Ascending aorta (tissue), 2 donors: ENCODE measurements at regions not wholly inside any gene's neighbourhood (a gene's known extent, or its start where the extent isn't known, plus 50 kb on each side); places are given as distances from the start of the nearest gene placed in this dataset.

ENCODE experiments used
- DNase-seq, 2 donors: peaks; one replicate each; pipeline ENCODE4 v3.0.0-alpha.2; 2019; ENCODE audit warnings: low spot score in 2 of 2
- H3K27ac ChIP-seq, 2 donors: fragments of 200-600 bp; sonication (generic); one replicate each; pipeline ENCODE4 v1.5.1; 2016 to 2017; ENCODE audit warnings: mild to moderate bottlenecking in 1 of 2
- H3K27me3 ChIP-seq: fragments of 200-600 bp; sonication (generic); one replicate; pipeline ENCODE4 v1.5.1; 2017
- H3K36me3 ChIP-seq, 2 donors: fragments of 200-600 bp; sonication (generic); one replicate each; pipeline ENCODE4 v1.5.1; 2016
- H3K4me1 ChIP-seq, 2 donors: fragments of 200-600 bp; sonication (generic); one replicate each; pipeline ENCODE4 v1.5.1; 2016 to 2017; ENCODE audit warnings: mild to moderate bottlenecking in 1 of 2
- H3K4me3 ChIP-seq, 2 donors: fragments of 200-600 bp; sonication (generic); one replicate each; pipeline ENCODE4 v1.5.1; 2016 to 2017; ENCODE audit warnings: mild to moderate bottlenecking in 1 of 2
- H3K9me3 ChIP-seq, 2 donors: fragments of 200-600 bp; sonication (generic); one replicate each; pipeline ENCODE4 v1.5.1; 2016
- CTCF ChIP-seq, 3 experiments: fragments of 200-600 bp in 2 of 3; fragments of 450-650 bp in 1 of 3; sonication (generic) in 2 of 3; IDR thresholded peaks; one replicate each; pipeline ENCODE4 v1.5.1; 2016 to 2019; ENCODE audit warnings: antibody characterized with exemption in 3 of 3, mild to moderate bottlenecking in 1 of 3, moderate library complexity in 1 of 3
- intact Hi-C: fragments of 100-400 bp; cut with DNase I; formaldehyde crosslinking; loops from one replicate; pipeline ENCODE4 v1.15.1; 2023

GRCh38 chr13:39965309-39965708 is 309.8 kb downstream of the COG6 start:
- no peaks in the 10 kb centered on the region for H3K27me3 ChIP-seq
- no peak for DNase-seq
- H3K4me1 ChIP-seq: no peaks in the 10 kb centered on the region
- H3K36me3 ChIP-seq: no peaks in the 10 kb centered on the region
- no peak overlapping the region for H3K4me3 ChIP-seq
- H3K27ac ChIP-seq: no peak overlapping the region
- intact Hi-C loops: no loop called here
- H3K9me3 ChIP-seq: no peaks in the 10 kb centered on the region
- no peak for TF ChIP-seq CTCF (IDR thresholded peaks at IDR 0.05)

- Histone ChIP-seq H3K27ac (no peak overlapping the region), H3K4me3 (no peak overlapping the region), H3K9me3 (no peaks in the 10 kb centered on the region), H3K36me3 (no peaks in the 10 kb centered on the region), H3K4me1 (no peaks in the 10 kb centered on the region), H3K27me3 (no peaks in the 10 kb centered on the region)
- TF ChIP-seq CTCF (IDR thresholded peaks at IDR 0.05): no peak
- no peak for DNase-seq
- intact Hi-C loops: no loop called here
Measured at GRCh38 chr13:39967199-39967959, 311.9 kb downstream of the COG6 start.

GRCh38 chr13:39968646-39969475 is 313.4 kb downstream of the COG6 start:
- Histone ChIP-seq H3K4me3 (no peak overlapping the region), H3K27ac (no peak overlapping the region), H3K9me3 (no peaks in the 10 kb centered on the region), H3K27me3 (no peaks in the 10 kb centered on the region), H3K36me3 (no peaks in the 10 kb centered on the region), H3K4me1 (no peaks in the 10 kb centered on the region)
- DNase-seq: no peak
- no peak for TF ChIP-seq CTCF (IDR thresholded peaks at IDR 0.05)
- intact Hi-C loops: no loop called here

GRCh38 chr13:39970177-39970846 is 314.9 kb downstream of the COG6 start:
- Histone ChIP-seq H3K27ac (no peak overlapping the region), H3K4me1 (no peaks in the 10 kb centered on the region), H3K4me3 (no peak overlapping the region), H3K9me3 (no peaks in the 10 kb centered on the region), H3K36me3 (no peaks in the 10 kb centered on the region), H3K27me3 (no peaks in the 10 kb centered on the region)
- no peak for DNase-seq
- no peak for TF ChIP-seq CTCF (IDR thresholded peaks at IDR 0.05)
- intact Hi-C loops: no loop called here

- Histone ChIP-seq H3K27me3 (no peaks in the 10 kb centered on the region), H3K36me3 (no peaks in the 10 kb centered on the region), H3K9me3 (no peaks in the 10 kb centered on the region), H3K27ac (no peak overlapping the region), H3K4me1 (no peaks in the 10 kb centered on the region), H3K4me3 (no peak overlapping the region)
- no peak for DNase-seq
- no peak for TF ChIP-seq CTCF (IDR thresholded peaks at IDR 0.05)
- intact Hi-C loops: no loop called here
Measured at GRCh38 chr13:39971526-39971925, 316.1 kb downstream of the COG6 start.
